ENCODE measurements at regions not wholly inside any gene's neighbourhood (a gene's known extent, or its start where the extent isn't known, plus 50 kb on each side); places are given as distances from the start of the nearest gene placed in this dataset.

DNA sequence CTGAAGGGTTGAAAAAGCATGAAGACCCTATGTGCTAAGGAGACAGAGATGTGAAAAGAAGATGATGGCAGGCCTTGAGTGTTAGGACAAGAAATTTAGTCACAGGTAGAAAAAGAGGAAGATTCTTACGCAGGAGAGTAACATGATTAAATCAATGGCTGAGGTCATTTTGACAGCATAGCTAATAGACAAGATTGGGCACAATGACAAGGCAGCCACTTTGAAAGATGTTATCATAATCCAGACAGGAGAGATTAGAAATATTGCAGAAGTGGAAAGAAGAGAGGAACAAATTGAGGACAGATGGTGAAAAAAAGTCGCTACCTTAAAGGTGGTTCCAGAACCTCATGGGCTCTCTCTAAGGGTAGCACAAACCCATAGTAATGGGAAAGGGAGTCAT, 228.8 kb upstream of the DDHD1 start:
- Histone ChIP-seq H3K27ac (no peak overlapping the region), H3K4me3 (ENCODE audit: low read depth in 1 of 2, low read length in 1 of 2) (no peak overlapping the region), H3K4me1 (ENCODE audit: control insufficient read depth in 1 of 2, insufficient read depth in 1 of 2, low read depth in 1 of 2, low read length in 1 of 2) (no peaks in the 10 kb centered on the region), H3K9me3 (no peaks in the 10 kb centered on the region), H3K36me3 (no peaks in the 10 kb centered on the region), H3K27me3 (no peaks in the 10 kb centered on the region)
- TF ChIP-seq, protein P1, sequence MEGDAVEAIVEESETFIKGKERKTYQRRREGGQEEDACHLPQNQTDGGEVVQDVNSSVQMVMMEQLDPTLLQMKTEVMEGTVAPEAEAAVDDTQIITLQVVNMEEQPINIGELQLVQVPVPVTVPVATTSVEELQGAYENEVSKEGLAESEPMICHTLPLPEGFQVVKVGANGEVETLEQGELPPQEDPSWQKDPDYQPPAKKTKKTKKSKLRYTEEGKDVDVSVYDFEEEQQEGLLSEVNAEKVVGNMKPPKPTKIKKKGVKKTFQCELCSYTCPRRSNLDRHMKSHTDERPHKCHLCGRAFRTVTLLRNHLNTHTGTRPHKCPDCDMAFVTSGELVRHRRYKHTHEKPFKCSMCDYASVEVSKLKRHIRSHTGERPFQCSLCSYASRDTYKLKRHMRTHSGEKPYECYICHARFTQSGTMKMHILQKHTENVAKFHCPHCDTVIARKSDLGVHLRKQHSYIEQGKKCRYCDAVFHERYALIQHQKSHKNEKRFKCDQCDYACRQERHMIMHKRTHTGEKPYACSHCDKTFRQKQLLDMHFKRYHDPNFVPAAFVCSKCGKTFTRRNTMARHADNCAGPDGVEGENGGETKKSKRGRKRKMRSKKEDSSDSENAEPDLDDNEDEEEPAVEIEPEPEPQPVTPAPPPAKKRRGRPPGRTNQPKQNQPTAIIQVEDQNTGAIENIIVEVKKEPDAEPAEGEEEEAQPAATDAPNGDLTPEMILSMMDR (IDR thresholded peaks at IDR 0.05), result no peak

DNA sequence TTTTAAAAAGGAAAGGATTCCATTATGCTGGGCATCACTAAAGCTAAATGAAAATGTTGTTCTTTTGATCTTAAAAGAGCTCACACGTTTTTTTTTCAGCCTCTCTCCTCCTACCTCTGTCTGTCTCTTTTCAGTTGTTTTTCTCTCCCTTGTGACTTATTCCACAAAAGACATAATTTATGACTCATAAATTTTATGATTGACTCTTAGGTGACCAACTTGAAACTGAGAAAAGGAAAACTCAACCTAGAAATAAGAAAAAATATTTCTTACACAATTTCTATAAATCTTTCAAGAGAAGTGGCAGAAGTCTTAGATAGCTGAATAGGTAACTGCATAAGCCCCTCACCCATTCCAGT, 227.7 kb upstream of the DDHD1 start:
- no peak overlapping the region for H3K4me3 ChIP-seq (ENCODE audit: low read depth in 1 of 2, low read length in 1 of 2)
- no peaks in the 10 kb centered on the region for H3K4me1 ChIP-seq (ENCODE audit: control insufficient read depth in 1 of 2, insufficient read depth in 1 of 2, low read depth in 1 of 2, low read length in 1 of 2)
- H3K9me3 ChIP-seq, result no peaks in the 10 kb centered on the region
- no peak overlapping the region for H3K27ac ChIP-seq
- TF ChIP-seq, protein P1 (IDR thresholded peaks at IDR 0.05), result no peak
- no peaks in the 10 kb centered on the region for H3K27me3 ChIP-seq
- H3K36me3 ChIP-seq, result no peaks in the 10 kb centered on the region

DNA sequence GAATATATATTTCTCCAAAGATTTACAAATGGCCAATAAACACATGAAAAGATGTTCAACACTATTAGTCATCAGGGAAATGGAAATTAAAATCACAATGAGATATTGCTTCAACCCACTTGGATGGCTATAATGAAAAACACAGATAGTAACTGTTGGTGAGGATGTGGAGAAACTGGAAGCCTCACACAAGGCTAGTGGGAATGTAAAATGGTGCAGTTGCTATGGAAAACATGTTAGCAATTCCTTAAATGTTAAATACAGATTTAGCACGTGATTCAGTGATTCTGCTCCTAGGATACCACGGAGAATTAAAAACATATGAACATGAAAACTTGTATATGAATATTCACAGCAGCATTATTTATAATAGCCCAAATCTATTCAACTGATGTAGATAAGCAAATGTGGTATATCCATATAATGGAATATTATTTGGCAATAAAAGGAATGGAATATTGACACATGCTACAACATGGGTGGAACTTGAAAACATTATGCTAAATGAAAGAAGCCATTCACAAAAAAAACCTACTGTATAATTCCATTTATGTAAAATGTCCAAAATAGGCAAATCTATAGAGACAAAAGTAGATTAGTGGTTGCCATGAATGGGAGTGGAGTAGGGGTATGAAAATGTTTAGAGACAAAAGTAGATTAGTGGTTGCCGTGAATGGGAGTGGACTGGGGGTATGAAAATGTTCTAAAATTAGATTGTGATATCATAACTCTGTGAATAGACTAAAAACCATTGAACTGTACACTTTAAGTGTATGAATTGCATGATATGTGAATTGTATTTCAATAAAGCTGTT, 227.1 kb upstream of the DDHD1 start:
- Histone ChIP-seq H3K4me1 (ENCODE audit: control insufficient read depth in 1 of 2, insufficient read depth in 1 of 2, low read depth in 1 of 2, low read length in 1 of 2) (no peaks in the 10 kb centered on the region), H3K4me3 (ENCODE audit: low read depth in 1 of 2, low read length in 1 of 2) (no peak overlapping the region), H3K36me3 (no peaks in the 10 kb centered on the region), H3K27ac (no peak overlapping the region), H3K9me3 (no peaks in the 10 kb centered on the region), H3K27me3 (no peaks in the 10 kb centered on the region)
- TF ChIP-seq, protein P1 (IDR thresholded peaks at IDR 0.05), result no peak

DNA sequence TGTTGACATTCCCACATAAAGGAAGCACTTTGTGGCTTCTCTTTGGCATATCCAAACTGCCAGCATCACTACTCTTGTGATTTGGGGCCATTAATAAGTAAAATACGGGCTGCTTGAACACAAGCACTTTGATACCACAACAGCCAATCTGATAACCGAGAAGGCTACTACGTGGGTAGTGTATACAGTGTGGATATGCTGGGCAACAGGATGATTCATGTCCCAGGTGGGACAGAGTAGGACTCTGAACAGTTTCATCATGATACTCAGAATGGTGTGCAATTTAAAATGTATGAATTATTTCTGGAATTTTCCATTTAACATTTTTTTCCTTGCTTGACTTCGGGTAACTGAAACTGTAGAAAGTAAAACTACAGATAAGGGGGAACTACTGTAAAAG, 225.0 kb upstream of the DDHD1 start:
- Histone ChIP-seq H3K36me3 (no peaks in the 10 kb centered on the region), H3K4me3 (ENCODE audit: low read depth in 1 of 2, low read length in 1 of 2) (no peak overlapping the region), H3K27me3 (no peaks in the 10 kb centered on the region), H3K27ac (no peak overlapping the region), H3K9me3 (no peaks in the 10 kb centered on the region), H3K4me1 (ENCODE audit: control insufficient read depth in 1 of 2, insufficient read depth in 1 of 2, low read depth in 1 of 2, low read length in 1 of 2) (no peaks in the 10 kb centered on the region)
- TF ChIP-seq, protein P1 (IDR thresholded peaks at IDR 0.05), result no peak

DNA sequence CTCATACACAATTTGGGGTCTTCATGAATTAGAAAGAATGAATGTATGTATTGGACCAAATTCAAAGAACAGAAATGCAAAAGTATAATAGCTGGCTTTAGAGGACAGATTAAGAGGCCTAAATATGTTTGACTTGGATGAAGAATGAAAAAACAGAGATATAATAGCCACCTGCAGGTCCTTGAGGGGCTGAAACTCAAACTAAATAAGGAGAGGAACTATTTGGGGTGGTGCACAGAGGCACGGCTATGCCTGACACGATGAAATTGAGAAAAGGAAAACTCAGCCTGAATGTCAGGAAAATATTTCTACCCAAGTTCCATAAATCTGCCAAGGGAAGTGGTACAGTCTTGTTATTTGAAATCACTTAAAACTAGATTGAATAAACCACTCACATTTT, 222.9 kb upstream of the DDHD1 start:
- TF ChIP-seq, protein P1 (IDR thresholded peaks at IDR 0.05), result no peak
- Histone ChIP-seq H3K36me3 (no peaks in the 10 kb centered on the region), H3K27ac (no peak overlapping the region), H3K4me1 (ENCODE audit: control insufficient read depth in 1 of 2, insufficient read depth in 1 of 2, low read depth in 1 of 2, low read length in 1 of 2) (no peaks in the 10 kb centered on the region), H3K9me3 (no peaks in the 10 kb centered on the region), H3K27me3 (no peaks in the 10 kb centered on the region), H3K4me3 (ENCODE audit: low read depth in 1 of 2, low read length in 1 of 2) (no peak overlapping the region)

Data from neutrophil (primary cell).